Activated CD8-positive, alpha-beta memory T cell treated with anti-CD3 and anti-CD28 coated beads, Interleukin-2, amount 50 U/mL, for 48 hours (primary cell): ENCODE measurements at regions not wholly inside any gene's neighbourhood (a gene's known extent, or its start where the extent isn't known, plus 50 kb on each side); places are given as distances from the start of the nearest gene placed in this dataset.
"Not testable (repeated sequence)": the region's sequence is repeated elsewhere in the genome, so short reads cannot be mapped to it uniquely, and the experiment has no call there.

ENCODE experiments used
- DNase-seq: peaks from one replicate; pipeline ENCODE4 v3.0.0-alpha.2; 2020

GRCh38 chr12:65690477-65690876 lies 133.8 kb upstream of the HMGA2 start:
- no peak for DNase-seq

- DNase-seq: no peak
Measured at GRCh38 chr12:65694130-65694529, 130.2 kb upstream of the HMGA2 start.

DNA sequence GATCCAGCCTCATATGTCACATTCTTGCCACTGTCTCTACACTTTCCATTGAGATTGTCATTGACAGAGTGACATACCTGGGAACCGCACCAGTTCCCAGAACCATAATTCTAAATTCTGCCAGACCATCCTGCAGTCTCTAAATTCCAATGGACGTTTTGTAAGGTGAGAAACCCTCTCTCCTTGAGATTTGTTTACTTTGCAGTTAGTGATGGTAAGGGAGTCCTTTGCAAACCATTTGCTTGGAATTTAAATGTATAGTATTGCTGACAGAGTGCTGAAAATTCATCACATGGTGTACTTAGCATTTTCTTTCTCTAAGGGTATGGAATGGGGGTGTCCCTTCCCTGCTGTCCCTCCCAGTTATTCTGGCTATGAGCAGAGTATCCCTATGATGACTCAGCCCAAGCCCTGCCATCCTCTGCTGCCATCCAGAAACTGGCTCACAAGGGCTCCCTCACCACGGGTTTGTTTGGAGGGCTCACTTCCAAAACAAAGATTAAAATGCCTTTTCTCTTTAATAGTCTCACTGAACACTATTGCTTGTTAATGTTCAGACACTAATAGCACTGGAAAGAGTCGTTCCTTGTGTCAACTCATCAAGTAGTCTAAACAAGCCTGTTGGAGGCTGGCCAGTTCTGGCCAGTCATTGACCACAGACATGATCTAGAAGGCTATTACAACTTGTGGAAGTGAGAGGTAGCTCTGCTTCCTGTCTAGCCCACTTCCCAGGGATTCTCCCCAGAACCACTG lies 129.0 kb upstream of the HMGA2 start:
- DNase-seq: no peak

- DNase-seq: no peak
Measured at GRCh38 chr12:65696227-65696626, 128.1 kb upstream of the HMGA2 start.

GRCh38 chr12:65699251-65699650 lies 125.0 kb upstream of the HMGA2 start:
- DNase-seq: no peak

- DNase-seq: no peak
Measured at GRCh38 chr12:65703176-65703575, 121.1 kb upstream of the HMGA2 start.

GRCh38 chr12:65705380-65705876 lies 118.9 kb upstream of the HMGA2 start:
- DNase-seq: no peak

DNA sequence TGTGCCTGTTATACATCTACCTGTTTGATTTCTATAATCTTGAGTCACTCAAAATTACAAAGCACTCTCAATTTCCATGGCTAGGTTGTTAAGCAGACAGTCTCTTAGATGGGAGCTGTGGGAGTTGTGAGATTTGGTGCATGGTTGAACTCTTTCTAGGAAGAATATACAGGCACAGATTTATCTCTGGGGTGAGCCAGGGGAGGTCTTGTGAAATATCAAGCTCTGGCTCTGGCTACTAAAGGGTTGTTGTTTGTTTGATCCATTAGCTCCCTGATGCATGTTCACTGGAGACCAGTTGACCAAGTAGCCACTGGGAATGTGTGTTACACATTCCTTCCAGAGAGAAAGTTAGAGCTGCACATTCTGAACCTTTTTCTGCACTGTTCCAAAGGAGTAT lies 117.2 kb upstream of the HMGA2 start:
- DNase-seq: no peak

- DNase-seq: no peak
Measured at GRCh38 chr12:65712260-65713004, 111.9 kb upstream of the HMGA2 start.

DNA sequence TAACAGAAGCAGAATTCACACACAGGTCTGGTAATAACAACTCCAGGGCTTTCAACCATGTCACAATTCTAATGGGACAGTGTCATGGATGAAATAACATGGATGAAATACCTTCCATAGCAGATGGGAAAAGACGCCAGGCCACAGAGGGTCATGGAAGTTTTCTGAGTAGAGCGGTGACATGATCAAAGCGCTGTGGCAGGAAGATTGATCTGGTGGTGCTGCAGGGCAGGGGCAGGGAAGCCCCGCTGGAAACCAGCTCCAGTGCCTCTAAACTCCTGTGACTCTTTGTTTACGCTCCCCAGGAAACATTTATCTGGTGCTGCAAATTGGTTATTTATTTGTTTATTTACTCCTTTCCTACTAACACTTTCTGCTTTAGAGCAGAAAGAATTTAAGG lies 108.3 kb upstream of the HMGA2 start:
- DNase-seq: no peak

DNA sequence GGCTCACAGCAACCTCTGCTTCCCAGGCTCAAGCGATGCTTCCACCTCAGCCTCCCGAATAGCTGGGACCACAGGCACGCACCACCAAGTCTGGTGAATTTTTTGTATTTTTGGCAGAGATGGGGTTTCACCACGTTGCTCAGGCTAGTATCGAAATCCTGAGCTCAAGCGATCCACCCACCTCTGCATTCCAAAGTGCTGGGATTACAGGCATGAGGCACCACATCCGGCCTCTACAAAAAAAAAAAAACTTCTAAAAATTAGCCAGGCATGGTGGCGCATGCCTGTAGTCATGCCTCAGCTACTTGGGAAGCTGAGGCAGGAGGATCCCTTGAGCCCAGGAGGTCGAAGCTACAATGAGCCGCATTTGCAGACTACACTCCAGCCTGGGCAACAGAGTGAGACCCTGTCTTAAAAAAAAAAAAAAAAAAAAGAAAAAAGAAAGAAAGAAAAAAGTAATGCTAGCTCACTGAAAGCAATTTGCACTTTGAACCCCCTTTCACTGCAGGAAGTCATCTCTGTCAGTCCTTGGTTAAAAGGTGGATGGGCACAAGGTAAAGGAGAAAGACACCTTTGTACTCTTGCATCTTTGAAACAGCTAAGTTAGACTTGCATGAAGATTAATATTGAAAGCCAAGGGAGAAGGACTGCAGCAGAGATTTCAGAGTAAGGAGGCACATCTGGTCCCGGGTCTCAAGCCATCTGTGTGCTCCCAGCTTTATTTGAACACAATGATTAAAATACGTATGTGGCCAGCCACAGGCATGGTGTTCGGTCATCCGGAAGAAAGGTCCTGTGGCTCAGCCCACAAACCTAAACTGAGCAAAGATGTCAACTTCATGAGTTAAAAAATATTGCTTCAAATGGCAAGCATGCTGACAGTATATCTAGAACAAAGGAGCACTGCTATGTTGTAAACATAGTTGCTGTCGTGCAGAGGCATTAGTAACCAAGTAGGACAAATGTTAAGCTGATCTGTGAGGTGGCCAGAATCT lies 103.8 kb upstream of the HMGA2 start:
- no peak for DNase-seq

DNA sequence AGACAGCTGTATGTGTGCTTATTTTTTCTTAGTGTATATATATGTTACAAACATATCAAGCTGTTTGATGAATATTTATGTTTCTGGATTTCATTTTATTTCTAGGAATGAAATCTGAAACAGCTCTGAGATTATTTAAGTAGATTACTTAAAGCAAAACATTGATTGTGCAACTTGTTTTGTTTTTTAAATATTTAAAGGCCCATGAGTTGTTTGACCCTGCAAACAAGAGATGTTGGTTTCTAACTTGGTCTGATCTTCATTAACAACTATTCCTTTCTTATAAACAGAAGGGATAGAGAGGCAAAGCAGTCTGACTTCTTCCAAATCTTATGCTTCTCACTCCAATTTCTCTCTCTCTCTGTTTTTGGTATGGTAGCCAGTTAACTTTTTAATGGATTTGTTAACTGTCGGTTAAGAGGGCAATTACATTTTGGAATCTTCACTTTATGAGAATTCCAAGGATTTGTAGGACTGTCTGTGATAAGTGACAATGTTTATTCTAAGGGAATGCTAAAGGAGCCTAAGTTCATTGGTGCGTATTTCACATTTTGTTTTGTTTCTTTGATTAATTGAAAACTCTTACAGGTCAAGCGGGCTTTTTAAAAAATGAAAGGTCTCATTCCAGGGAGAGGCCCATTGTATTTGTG lies 102.6 kb upstream of the HMGA2 start:
- no peak for DNase-seq

DNA sequence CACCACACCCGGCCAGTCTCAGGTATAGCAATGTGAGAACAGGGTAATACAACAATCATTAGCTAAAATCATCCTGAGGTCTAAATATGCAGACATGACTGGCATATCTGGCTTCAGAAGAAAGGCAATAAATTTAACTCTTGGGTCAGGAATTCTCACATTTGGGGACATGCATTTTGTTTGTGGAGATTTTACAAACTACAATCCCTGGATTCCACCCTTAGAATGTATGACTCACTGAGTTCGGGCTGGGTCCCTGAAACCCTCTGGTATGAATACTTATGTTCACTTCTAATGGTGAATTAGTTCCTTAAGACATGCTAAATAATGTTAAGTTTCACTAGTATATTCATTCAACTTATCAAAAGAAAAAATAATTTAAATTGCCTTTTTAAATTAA lies 98.9 kb upstream of the HMGA2 start:
- no peak for DNase-seq

DNA sequence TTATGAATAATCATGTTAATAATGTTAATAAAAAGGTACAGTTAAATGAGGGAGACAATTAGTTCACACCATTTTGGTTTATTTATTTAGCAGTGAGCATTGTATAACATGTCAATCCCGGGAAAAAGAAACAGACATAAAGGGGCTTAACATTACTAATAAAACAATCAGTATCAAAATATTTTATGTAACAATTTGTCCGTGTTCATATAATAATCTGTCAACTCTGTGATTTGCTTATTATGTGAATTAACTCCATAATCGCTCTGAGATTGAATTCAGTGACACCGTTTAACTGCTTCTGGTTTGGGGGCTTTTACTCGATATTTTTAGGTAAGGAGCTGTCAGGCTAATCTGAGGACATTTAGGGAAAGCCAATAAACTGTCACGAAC lies 95.8 kb upstream of the HMGA2 start:
- DNase-seq: no peak

GRCh38 chr12:65728848-65729793 lies 95.2 kb upstream of the HMGA2 start:
- no peak for DNase-seq

DNA sequence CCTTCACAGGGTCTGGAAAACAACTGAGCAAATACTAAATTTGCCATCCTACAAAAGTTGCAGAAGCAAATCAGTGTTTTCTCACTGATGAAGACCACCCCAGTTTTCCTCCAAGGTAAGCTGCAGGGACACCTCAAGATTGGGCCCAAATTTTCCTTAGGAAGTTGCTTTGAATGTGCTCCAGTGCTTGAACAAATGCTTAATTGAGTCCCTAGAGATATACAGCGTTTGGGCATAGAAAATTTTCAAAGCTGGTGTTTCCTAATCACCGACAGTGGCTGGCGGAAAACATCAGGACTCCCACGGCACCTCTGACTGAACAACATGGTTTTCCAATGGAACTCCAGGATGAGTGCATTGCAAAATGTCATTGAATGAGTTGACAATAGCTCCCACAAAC lies 92.5 kb upstream of the HMGA2 start:
- no peak for DNase-seq

DNA sequence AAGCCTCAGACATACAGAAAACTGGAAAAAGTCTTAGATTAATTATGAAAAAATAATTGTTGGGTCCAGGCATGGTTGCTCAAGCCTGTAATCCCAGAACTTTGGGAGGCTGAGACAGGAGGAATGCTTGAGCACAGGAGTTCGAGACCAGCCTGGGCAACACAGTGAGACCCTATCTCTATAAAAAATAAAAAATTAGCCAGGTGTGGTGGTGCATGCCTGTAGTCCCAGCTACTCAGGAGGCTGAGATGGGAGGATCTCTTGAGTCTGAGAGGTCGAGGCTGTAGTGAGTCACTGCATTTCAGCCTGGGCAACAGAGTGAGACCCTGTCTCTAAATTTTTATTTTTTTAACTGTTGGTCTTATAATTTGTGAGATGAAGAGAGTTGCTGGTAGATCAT lies 90.6 kb upstream of the HMGA2 start:
- not testable (repeated sequence) for DNase-seq

- no peak for DNase-seq
Measured at GRCh38 chr12:65734226-65734625, 90.1 kb upstream of the HMGA2 start.

- DNase-seq: no peak
Measured at GRCh38 chr12:65739606-65740005, 84.7 kb upstream of the HMGA2 start.

- DNase-seq: no peak
Measured at GRCh38 chr12:65740506-65740872, 83.8 kb upstream of the HMGA2 start.

GRCh38 chr12:65740873-65741600 lies 83.2 kb upstream of the HMGA2 start:
- peak; percentile 87 for DNase-seq
